GOT3 (cell line): ENCODE measurements at regions not wholly inside any gene's neighbourhood (a gene's known extent, or its start where the extent isn't known, plus 50 kb on each side); places are given as distances from the start of the nearest gene placed in this dataset.

ENCODE experiments used
- DNase-seq: peaks from one replicate; lab custom pipeline; 2025; ENCODE audit warnings: mixed read lengths; lab: John Stamatoyannopoulos, UW

DNA sequence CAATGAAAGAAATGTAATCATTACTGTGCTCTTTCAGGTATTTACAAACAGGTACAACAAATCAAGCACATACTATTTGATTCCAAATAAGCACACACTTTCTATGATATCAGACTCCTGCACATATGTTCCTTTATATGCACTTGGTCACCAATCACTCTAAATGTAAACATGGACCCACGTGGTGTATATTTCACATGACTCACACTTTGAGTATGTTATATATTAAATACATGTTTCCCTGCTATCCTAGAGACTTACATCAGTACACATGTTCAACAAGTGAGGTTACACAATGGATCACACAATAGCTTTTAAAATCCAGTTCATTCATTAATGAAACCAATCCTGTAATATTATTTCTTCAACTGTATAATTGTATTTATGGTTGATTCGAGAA is 683.5 kb downstream of the NR2F2 start:
- no peak for DNase-seq

DNA sequence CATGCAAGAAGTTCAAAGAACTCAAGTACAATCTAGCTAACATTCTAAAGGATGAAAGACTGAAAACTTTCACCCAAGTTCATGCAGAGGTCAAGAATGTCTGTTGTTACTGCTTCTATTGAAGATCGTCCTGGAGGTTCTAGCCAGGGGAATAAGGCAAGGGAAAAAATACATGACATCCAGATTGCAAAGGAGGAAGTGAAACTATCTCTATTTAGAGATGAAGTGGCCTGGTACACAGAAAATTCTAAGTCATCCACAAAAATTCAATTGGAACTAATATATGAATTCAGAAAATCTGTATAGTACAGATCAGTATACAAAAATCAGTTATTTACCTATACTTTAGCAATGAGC is 693.0 kb downstream of the NR2F2 start:
- no peak for DNase-seq

DNA sequence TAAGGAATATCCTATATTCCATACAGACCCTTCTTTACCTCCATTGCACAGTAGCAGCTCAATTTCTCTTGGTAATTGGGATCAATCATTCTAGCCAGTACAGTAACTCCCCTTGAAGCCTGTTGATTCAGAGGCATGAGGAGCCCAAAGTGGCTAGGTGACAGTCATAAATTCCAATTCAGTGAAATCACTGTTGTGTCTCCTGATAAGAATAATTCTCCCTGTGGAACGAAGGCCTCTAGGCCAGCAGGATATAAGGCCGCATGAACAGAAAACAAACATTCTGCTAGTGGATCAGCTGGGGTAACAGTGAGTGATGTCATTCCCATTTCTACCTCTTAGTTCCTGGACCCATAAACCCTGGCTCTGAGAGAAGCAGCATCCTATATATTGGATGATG is 696.3 kb downstream of the NR2F2 start:
- no peak for DNase-seq

- DNase-seq = no peak
These were observed 697.3 kb downstream of the NR2F2 start for GRCh38 chr15:97027772-97028171.

- DNase-seq = no peak
These were observed 699.8 kb downstream of the NR2F2 start for GRCh38 chr15:97030251-97030650.

DNA sequence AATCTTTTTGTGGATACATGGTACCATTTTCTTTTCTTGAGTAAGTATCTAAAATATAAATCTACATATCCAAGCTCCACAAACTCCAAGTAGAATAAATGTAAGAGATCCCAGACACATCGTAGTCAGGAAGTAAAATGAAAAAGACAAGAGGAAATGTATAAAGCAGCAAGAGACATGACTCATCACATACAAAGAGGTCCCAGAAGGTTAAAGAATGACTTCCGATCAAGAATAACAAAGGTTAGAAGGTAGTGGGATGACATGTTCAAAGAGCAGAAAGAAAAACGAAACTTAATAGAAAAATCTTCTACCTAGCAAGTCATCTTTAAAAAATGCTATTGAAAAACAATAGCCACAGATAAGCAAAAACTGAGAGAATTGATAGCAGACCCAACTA is 705.8 kb downstream of the NR2F2 start:
- DNase-seq = no peak

DNA sequence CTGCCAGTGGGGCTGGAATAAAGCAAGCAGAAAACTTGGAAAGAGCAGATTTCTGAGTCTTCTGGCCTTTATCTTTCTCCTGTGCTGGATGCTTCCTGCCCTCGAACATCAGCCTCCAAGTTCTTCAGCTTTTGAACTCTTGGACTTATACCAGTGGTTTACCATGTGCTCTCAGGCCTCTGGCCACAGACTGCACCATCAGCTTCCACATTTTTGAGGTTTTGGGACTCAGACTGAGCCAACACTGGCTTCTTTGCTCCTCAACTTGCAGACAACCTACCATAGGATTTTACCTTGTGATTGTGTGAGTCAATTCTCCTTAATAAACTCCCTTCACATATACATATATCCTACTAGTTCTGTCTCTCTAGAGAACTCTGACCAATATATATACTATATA is 706.6 kb downstream of the NR2F2 start:
- no peak for DNase-seq

GRCh38 chr15:97045666-97046421 is 715.3 kb downstream of the NR2F2 start:
- DNase-seq = no peak

GRCh38 chr15:97052513-97052912 is 722.0 kb downstream of the NR2F2 start:
- no peak for DNase-seq

DNA sequence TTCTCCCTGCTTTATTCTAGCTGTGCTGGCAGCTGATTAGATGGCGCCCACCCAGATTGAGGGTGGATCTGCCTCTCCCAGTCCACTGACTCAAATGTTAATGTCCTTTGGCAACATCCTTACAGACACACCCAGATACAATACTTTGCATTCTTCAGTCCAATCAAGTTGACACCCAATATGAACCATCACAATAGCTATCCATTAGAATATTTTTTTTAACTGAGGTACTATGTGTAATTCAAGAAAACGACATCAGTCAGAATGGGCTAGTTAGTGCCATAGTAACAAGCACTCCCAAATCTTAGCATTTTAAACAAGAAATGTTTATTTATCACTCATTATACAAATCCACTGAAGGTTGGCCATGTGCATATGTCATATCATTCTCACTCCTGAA is 723.1 kb downstream of the NR2F2 start:
- DNase-seq = no peak

GRCh38 chr15:97057503-97057902 is 727.0 kb downstream of the NR2F2 start:
- DNase-seq = no peak

- no peak for DNase-seq
These were observed 728.8 kb downstream of the NR2F2 start for GRCh38 chr15:97059281-97059680.

DNA sequence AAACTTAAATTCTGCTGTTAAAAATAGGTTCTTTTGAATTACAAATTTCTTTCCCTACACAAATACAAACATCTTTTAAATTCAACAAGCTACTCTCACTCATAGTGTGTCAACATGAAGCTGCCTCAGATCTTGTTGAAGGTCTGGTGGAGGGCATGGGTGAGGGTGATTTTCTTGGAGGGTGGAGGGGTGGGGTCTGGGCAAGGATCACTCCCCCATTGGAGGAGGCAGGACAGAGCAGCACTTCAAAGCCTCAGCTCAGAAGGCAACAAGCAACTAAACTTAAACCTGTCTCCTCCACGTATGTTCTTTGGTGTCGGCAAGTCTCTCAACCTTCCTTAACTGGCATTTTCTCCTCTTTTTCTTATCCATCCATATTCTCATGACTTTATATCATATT is 730.9 kb downstream of the NR2F2 start:
- DNase-seq = no peak

- no peak for DNase-seq
These were observed 741.2 kb downstream of the NR2F2 start for GRCh38 chr15:97071668-97072067.

GRCh38 chr15:97072545-97072944 is 742.0 kb downstream of the NR2F2 start:
- no peak for DNase-seq

DNA sequence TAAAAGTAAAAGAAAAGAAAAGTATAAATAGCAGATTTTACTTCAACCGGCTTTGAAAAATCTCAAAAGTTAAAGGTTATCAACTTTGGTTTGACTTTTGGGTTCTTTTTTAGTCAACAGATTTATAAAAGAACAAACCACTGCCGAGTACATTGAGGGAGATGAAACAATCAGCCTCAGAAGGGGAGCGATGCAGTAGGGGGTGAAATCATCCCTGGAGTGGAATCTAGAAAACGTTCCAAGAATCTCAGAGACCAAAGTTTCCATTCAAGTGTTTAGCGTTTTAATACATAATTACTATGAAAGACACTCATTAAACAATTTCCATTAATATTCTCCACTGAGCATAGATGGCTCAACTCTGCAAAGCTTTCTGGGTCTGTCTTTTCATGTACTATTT is 745.5 kb downstream of the NR2F2 start:
- DNase-seq = no peak

- DNase-seq = no peak
These were observed 747.5 kb downstream of the NR2F2 start for GRCh38 chr15:97077975-97078374.

GRCh38 chr15:97078591-97078990 is 748.1 kb downstream of the NR2F2 start:
- DNase-seq = no peak

DNA sequence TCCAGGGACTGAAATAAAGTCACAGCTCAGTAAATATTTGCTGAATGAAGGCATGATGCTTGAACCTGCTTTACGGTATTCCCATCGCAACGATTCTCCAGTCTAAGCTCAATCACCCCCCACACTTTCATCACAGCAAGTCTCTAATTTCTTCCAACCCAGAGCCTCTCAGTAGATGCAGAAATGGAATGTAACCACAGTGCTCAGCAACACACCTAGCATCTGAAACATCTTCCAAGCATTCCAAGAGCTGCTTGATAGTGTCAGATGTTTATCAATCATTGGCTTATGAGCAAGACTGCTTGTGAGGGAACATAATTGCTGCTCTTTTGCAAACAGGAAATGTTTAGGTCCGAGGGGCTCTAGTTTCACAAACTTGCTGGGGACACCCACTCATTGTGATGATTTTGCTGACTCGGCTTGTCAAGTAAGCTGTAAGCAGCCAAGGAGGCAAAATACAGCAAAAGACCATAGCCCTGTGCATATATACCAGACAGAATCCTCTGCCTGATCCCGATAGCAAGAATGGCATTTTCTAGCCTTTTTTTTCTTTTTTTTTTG is 751.2 kb downstream of the NR2F2 start:
- DNase-seq = no peak

- no peak for DNase-seq
These were observed 752.3 kb downstream of the NR2F2 start for GRCh38 chr15:97082830-97083229.

DNA sequence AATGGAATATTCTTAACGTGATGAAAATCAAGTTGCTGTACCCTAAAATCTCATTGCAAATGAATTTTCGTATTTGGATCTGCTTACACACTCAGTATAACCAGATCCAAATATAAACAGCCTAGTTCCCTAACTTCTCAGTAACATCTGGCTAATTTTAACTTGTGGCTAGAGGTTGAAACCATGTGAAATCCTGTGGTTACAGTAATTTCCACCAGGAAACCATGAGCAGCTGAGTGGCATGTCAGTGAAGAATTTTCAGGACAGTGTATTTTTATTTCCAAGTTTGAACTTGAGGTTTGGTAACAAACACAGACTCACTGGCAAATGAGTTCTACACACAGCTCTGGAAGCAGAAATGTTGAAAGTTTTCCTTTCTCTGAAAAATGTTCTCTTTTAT is 754.1 kb downstream of the NR2F2 start:
- no peak for DNase-seq

DNA sequence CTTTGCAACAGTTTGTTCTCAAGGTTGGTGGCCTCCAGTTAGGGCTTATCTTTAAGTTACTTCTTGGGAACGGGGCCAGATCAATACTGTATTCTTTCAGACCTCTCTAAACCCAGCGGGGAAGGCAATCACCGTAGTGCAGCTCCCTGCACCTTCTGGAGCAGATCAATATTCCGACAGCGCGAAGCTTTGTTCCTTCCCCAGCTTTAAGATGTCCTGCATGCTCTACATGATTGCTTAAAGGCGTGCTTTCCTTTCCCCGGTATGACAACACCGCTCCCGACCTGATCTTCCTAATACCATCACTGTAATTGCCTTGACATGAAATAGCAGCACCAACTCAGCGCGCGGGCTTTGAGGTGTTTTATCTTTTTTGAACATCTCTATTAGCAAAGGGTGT is 755.2 kb downstream of the NR2F2 start:
- DNase-seq = no peak

GRCh38 chr15:97087006-97087741 is 756.7 kb downstream of the NR2F2 start:
- DNase-seq = no peak
